Skeletal muscle tissue (tissue), 3 donors: ENCODE measurements at regions not wholly inside any gene's neighbourhood (a gene's known extent, or its start where the extent isn't known, plus 50 kb on each side); places are given as distances from the start of the nearest gene placed in this dataset.

Source experiments
- H3K27ac ChIP-seq: one replicate; pipeline ENCODE4 v1.7.0; 2013; ENCODE audit warnings: mild to moderate bottlenecking, low read depth, low read length, inconsistent platforms
- H3K27me3 ChIP-seq, 3 donors: one replicate each; pipeline ENCODE4 v1.7.0; 2013; ENCODE audit warnings: low read length in 3 of 3; ENCODE audit not compliant: control insufficient read depth in 3 of 3, insufficient read depth in 3 of 3
- H3K36me3 ChIP-seq, 3 donors: one replicate each; pipeline ENCODE4 v1.7.0; 2013; ENCODE audit warnings: low read length in 3 of 3; ENCODE audit not compliant: control insufficient read depth in 3 of 3, insufficient read depth in 3 of 3
- H3K4me1 ChIP-seq, 3 donors: one replicate each; pipeline ENCODE4 v1.7.0; 2013; ENCODE audit warnings: low read length in 3 of 3, mild to moderate bottlenecking in 3 of 3; ENCODE audit not compliant: control insufficient read depth in 3 of 3, insufficient read depth in 3 of 3
- H3K4me3 ChIP-seq, 3 donors: one replicate each; pipeline ENCODE4 v1.7.0; 2013; ENCODE audit warnings: low read length in 3 of 3
- H3K9ac ChIP-seq, 3 donors: one replicate each; pipeline ENCODE4 v1.7.0; 2013; ENCODE audit warnings: low read length in 3 of 3, mild to moderate bottlenecking in 3 of 3, moderate library complexity in 2 of 3, low read depth in 1 of 3
- H3K9me3 ChIP-seq, 3 donors: one replicate each; pipeline ENCODE4 v1.7.0; 2013; ENCODE audit warnings: low read length in 3 of 3; ENCODE audit not compliant: control insufficient read depth in 3 of 3
- donor health status: Osteomylitis.

DNA sequence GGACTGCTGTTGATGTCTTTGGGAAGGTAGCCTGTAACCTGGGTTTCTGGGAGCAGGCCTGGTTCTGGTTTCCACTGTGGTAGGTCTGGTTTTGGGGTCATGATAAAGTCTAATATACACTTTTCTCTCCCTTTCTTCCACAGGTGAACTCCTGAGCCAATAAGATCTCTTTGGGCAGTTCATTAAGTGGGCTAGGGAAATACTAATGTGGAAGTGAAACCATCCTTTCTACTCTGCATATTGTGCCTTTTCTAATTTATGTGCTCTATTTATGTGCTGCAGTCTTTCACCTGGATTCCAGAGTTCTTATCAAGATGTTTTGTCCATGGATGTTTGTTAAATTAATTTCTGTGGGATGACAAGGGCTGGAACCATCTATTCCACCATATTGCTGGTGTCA lies 165.7 kb upstream of the PTPRK start:
- H3K27me3 ChIP-seq: no peaks in the 10 kb centered on the region
- H3K9ac ChIP-seq: no peak overlapping the region
- H3K9me3 ChIP-seq: no peaks in the 10 kb centered on the region
- no peak overlapping the region for H3K27ac ChIP-seq
- no peaks in the 10 kb centered on the region for H3K4me1 ChIP-seq
- H3K4me3 ChIP-seq: no peak overlapping the region
- H3K36me3 ChIP-seq: no peaks in the 10 kb centered on the region

DNA sequence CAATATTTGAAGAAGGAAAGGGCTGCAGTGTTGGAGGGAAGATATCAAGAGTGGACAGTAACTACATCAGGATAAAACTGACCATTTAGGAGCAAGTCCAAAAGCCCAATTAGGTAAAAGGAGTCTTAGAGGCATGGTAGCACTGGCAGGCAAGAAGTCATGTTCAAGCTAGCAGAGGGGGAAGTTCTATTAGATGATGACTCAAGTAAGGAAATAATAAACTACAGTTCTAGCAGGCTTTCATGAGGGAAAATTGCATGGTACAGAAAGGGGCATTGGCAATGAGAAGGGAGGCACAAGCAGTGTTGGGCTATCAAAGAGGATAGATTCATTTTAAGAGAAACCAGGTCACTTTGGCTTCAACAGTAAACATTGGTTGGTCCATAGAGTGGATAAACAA lies 156.1 kb upstream of the PTPRK start:
- Histone ChIP-seq H3K4me1 (no peaks in the 10 kb centered on the region), H3K4me3 (no peak overlapping the region), H3K9ac (no peak overlapping the region), H3K27ac (no peak overlapping the region), H3K27me3 (no peaks in the 10 kb centered on the region), H3K9me3 (no peaks in the 10 kb centered on the region), H3K36me3 (no peaks in the 10 kb centered on the region)

GRCh38 chr6:128672023-128672422 lies 151.6 kb upstream of the PTPRK start:
- H3K4me3 ChIP-seq: no peak overlapping the region
- no peaks in the 10 kb centered on the region for H3K36me3 ChIP-seq
- no peaks in the 10 kb centered on the region for H3K27me3 ChIP-seq
- no peak overlapping the region for H3K27ac ChIP-seq
- no peak overlapping the region for H3K9ac ChIP-seq
- H3K4me1 ChIP-seq: no peaks in the 10 kb centered on the region
- no peaks in the 10 kb centered on the region for H3K9me3 ChIP-seq

GRCh38 chr6:128667339-128667858 lies 147.0 kb upstream of the PTPRK start:
- no peaks in the 10 kb centered on the region for H3K9me3 ChIP-seq
- H3K9ac ChIP-seq: no peak overlapping the region
- no peak overlapping the region for H3K4me3 ChIP-seq
- H3K4me1 ChIP-seq: no peaks in the 10 kb centered on the region
- H3K27ac ChIP-seq: no peak overlapping the region
- no peaks in the 10 kb centered on the region for H3K36me3 ChIP-seq
- H3K27me3 ChIP-seq: no peaks in the 10 kb centered on the region

DNA sequence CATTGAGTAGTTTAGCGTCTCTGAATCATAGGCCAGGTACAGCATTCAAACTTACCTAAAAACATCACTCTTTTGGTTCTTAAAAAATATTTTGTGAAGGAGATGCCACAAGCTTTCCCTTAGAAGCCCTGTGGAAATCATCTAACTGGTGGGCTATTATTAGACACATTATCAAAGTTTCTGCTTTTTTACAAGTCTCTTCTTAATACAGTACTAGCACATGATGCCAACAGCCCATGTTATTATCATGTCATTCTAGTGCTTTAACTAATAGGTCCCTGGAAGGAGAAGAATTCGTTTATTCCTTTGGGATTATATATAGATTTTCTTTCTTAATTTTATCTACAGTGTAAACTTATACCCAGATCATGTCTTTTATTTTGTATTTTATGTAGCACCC lies 146.0 kb upstream of the PTPRK start:
- Histone ChIP-seq H3K4me3 (no peak overlapping the region), H3K9ac (no peak overlapping the region), H3K36me3 (no peaks in the 10 kb centered on the region), H3K4me1 (no peaks in the 10 kb centered on the region), H3K9me3 (no peaks in the 10 kb centered on the region), H3K27ac (no peak overlapping the region), H3K27me3 (no peaks in the 10 kb centered on the region)

DNA sequence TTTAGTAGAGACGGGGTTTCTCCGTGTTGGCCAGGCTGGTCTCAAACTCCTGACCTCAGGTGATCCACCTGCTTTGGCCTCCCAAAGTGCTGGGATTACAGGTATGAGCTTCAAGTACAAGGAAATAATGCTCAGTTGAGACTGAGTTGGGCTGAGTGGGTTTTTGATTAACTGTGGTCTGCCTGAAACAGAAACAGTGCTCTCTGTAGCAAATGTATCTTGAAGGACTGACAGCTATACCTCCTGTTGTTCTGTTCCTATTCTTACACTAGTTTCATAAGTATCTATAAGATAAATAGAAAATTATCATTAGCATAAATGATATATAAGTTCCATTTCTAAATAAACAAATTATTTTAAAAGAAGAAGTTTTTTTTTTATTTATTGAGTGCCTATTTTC lies 142.8 kb upstream of the PTPRK start:
- Histone ChIP-seq H3K27ac (no peak overlapping the region), H3K9ac (no peak overlapping the region), H3K27me3 (no peaks in the 10 kb centered on the region), H3K4me3 (no peak overlapping the region), H3K9me3 (no peaks in the 10 kb centered on the region), H3K36me3 (no peaks in the 10 kb centered on the region), H3K4me1 (no peaks in the 10 kb centered on the region)

- Histone ChIP-seq H3K4me1 (no peaks in the 10 kb centered on the region), H3K27me3 (no peaks in the 10 kb centered on the region), H3K9ac (no peak overlapping the region), H3K36me3 (no peaks in the 10 kb centered on the region), H3K9me3 (no peaks in the 10 kb centered on the region), H3K27ac (no peak overlapping the region), H3K4me3 (no peak overlapping the region)
Observed at GRCh38 chr6:128659878-128660622, 139.7 kb upstream of the PTPRK start.

DNA sequence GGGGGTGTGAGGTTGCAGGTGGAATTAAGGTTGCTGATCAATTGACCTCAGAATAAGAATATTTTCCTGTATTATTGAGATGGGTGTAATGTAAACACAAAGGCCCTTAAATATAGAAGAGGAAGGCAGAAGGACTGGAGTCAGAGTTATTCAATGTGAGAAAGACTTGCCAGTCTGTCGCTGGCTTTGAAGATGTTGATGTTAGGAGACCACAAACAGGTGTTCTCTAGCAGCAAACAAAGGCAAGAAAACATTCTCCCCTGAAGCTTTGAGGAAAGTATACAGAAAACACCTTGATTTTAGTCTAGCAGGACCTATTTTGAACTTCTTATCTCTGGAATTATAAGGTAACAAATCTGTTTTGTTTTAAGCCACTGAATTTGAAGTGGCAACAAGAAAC lies 138.9 kb upstream of the PTPRK start:
- Histone ChIP-seq H3K9ac (no peak overlapping the region), H3K27me3 (no peaks in the 10 kb centered on the region), H3K4me1 (no peaks in the 10 kb centered on the region), H3K4me3 (no peak overlapping the region), H3K27ac (no peak overlapping the region), H3K9me3 (no peaks in the 10 kb centered on the region), H3K36me3 (no peaks in the 10 kb centered on the region)

DNA sequence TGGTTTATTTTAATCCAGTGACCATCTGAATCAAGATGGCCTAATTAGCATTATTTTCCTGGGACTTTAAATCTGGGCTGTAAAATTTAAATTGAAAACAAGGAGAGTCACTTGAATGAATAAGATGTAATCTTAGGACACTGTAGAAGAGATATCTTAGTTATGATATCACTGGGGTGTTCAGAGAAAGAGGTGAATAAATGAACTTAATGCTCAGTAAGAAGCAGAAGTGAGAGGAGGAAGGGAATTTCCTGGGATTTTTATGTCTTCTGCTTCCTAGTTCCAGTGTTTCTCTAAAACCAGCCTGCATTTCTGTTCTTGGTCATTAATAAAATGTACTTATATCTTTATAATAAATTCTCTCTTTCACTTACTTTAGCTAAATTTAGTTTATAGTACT lies 136.8 kb upstream of the PTPRK start:
- H3K9ac ChIP-seq: no peak overlapping the region
- H3K4me3 ChIP-seq: no peak overlapping the region
- no peaks in the 10 kb centered on the region for H3K27me3 ChIP-seq
- H3K4me1 ChIP-seq: no peaks in the 10 kb centered on the region
- H3K9me3 ChIP-seq: no peaks in the 10 kb centered on the region
- no peak overlapping the region for H3K27ac ChIP-seq
- H3K36me3 ChIP-seq: no peaks in the 10 kb centered on the region

- no peak overlapping the region for H3K9ac ChIP-seq
- no peaks in the 10 kb centered on the region for H3K4me1 ChIP-seq
- no peak overlapping the region for H3K4me3 ChIP-seq
- H3K27ac ChIP-seq: no peak overlapping the region
- no peaks in the 10 kb centered on the region for H3K36me3 ChIP-seq
- no peaks in the 10 kb centered on the region for H3K9me3 ChIP-seq
- H3K27me3 ChIP-seq: no peaks in the 10 kb centered on the region
Observed at GRCh38 chr6:128655978-128656498, 135.6 kb upstream of the PTPRK start.
